Astrocyte (in vitro differentiated cells and primary cell): ENCODE measurements at regions not wholly inside any gene's neighbourhood (a gene's known extent, or its start where the extent isn't known, plus 50 kb on each side); places are given as distances from the start of the nearest gene placed in this dataset.

ENCODE experiments used
- DNase-seq: peaks from one replicate; pipeline ENCODE4 v3.0.0-alpha.2; 2010; ENCODE audit warnings: low read depth
- FAIRE-seq: peaks from 2 replicates; lab custom pipeline; 2011; peaks lifted over from hg19 to GRCh38; lab: Jason Lieb, UNC
- H2AFZ ChIP-seq: 2 replicates; pipeline ENCODE4 v1.6.0; 2012; ENCODE audit warnings: low read depth, low read length, inconsistent platforms
- H3K27ac ChIP-seq: 2 replicates; pipeline ENCODE4 v1.5.1; 2011; ENCODE audit warnings: low read depth, low read length, inconsistent platforms
- H3K27me3 ChIP-seq: 2 replicates; pipeline ENCODE4 v1.6.0; 2011; ENCODE audit warnings: low read length, inconsistent platforms; ENCODE audit not compliant: insufficient read depth
- H3K36me3 ChIP-seq: 2 replicates; pipeline ENCODE4 v1.5.1; 2011; ENCODE audit warnings: low read length, inconsistent platforms; ENCODE audit not compliant: insufficient read depth
- H3K4me1 ChIP-seq: 2 replicates; pipeline ENCODE4 v1.5.1; 2011; ENCODE audit warnings: low read length, inconsistent platforms; ENCODE audit not compliant: insufficient read depth
- H3K4me2 ChIP-seq: 2 replicates; pipeline ENCODE4 v1.6.0; 2012; ENCODE audit warnings: low read length, inconsistent platforms
- H3K4me3 ChIP-seq: 2 replicates; pipeline ENCODE4 v1.5.1; 2011; ENCODE audit warnings: low read depth, mild to moderate bottlenecking, low read length, inconsistent platforms; ENCODE audit not compliant: insufficient read depth
- H3K79me2 ChIP-seq: 2 replicates; pipeline ENCODE4 v1.6.0; 2012; ENCODE audit warnings: mild to moderate bottlenecking, low read length, inconsistent platforms; ENCODE audit not compliant: insufficient read depth
- H3K9ac ChIP-seq: 2 replicates; pipeline ENCODE4 v1.6.0; 2012; ENCODE audit warnings: mild to moderate bottlenecking, low read length, inconsistent platforms
- H3K9me3 ChIP-seq: 2 replicates; pipeline ENCODE4 v1.5.1; 2012; ENCODE audit warnings: low read depth, mild to moderate bottlenecking, low read length, inconsistent platforms; ENCODE audit not compliant: insufficient read depth
- H4K20me1 ChIP-seq: 2 replicates; pipeline ENCODE4 v1.6.0; 2012; ENCODE audit warnings: low read length, inconsistent platforms; ENCODE audit not compliant: insufficient read depth
- H3K27ac Mint-ChIP-seq: one replicate; pipeline ENCODE4 v1.8.0; 2021; ENCODE audit warnings: mild to moderate bottlenecking, mixed read lengths; ENCODE audit not compliant: unreplicated experiment
- H3K27me3 Mint-ChIP-seq: one replicate; pipeline ENCODE4 v1.8.0; 2021; ENCODE audit warnings: low read depth, mixed read lengths; ENCODE audit not compliant: unreplicated experiment
- H3K36me3 Mint-ChIP-seq: one replicate; pipeline ENCODE4 v1.8.0; 2021; ENCODE audit warnings: low read depth, mixed read lengths; ENCODE audit not compliant: unreplicated experiment
- H3K4me1 Mint-ChIP-seq: one replicate; pipeline ENCODE4 v1.8.0; 2021; ENCODE audit warnings: low read depth, mixed read lengths; ENCODE audit not compliant: unreplicated experiment
- H3K4me3 Mint-ChIP-seq: one replicate; pipeline ENCODE4 v1.8.0; 2021; ENCODE audit warnings: mild to moderate bottlenecking, moderate library complexity, mixed read lengths; ENCODE audit not compliant: unreplicated experiment
- H3K9me3 Mint-ChIP-seq: one replicate; pipeline ENCODE4 v1.8.0; 2021; ENCODE audit warnings: mild to moderate bottlenecking, mixed read lengths; ENCODE audit not compliant: unreplicated experiment
- CTCF ChIP-seq: IDR thresholded peaks from 2 replicates; pipeline ENCODE4 v1.5.1; 2011; ENCODE audit warnings: low read depth, mild to moderate bottlenecking, inconsistent platforms, low read length, moderate library complexity; ENCODE audit not compliant: insufficient read depth
- EZH2 ChIP-seq: IDR thresholded peaks from 2 replicates; pipeline ENCODE4 v1.6.1; 2012; ENCODE audit warnings: mild to moderate bottlenecking, low read length, inconsistent platforms; ENCODE audit not compliant: insufficient read depth

- Histone ChIP-seq H2AFZ (no peak overlapping the region), H4K20me1 (no peaks in the 10 kb centered on the region), H3K27me3 (peaks cover 2% of the 10 kb centered on the region), H3K27ac (no peak overlapping the region), H3K4me3 (no peak overlapping the region), H3K4me2 (no peak overlapping the region), H3K9ac (no peak overlapping the region), H3K36me3 (no peaks in the 10 kb centered on the region), H3K4me1 (no peaks in the 10 kb centered on the region), H3K9me3 (no peaks in the 10 kb centered on the region), H3K79me2 (no peaks in the 10 kb centered on the region)
- H3K36me3 Mint-ChIP-seq, result no peaks in the 10 kb centered on the region
- TF ChIP-seq CTCF, result no peak
- H3K9me3 Mint-ChIP-seq, result peaks cover 3% of the 10 kb centered on the region
- DNase-seq (no peak), FAIRE-seq (no peak)
- H3K27ac Mint-ChIP-seq, result no peak overlapping the region
- peaks cover 46% of the 10 kb centered on the region for H3K27me3 Mint-ChIP-seq
- no peak overlapping the region for H3K4me3 Mint-ChIP-seq
- peaks cover 10% of the 10 kb centered on the region for H3K4me1 Mint-ChIP-seq
Measured at GRCh38 chr2:128502638-128503246, 184.1 kb upstream of the HS6ST1 start.

- Mint-ChIP-seq H3K27ac (no peak overlapping the region), H3K36me3 (no peaks in the 10 kb centered on the region), H3K27me3 (peaks cover 46% of the 10 kb centered on the region), H3K9me3 (peaks cover 3% of the 10 kb centered on the region), H3K4me3 (no peak overlapping the region), H3K4me1 (peaks cover 5% of the 10 kb centered on the region)
- H3K36me3 ChIP-seq, result no peaks in the 10 kb centered on the region
- no peaks in the 10 kb centered on the region for H3K79me2 ChIP-seq
- H3K4me2 ChIP-seq, result no peak overlapping the region
- no peak for DNase-seq
- H2AFZ ChIP-seq, result no peak overlapping the region
- no peaks in the 10 kb centered on the region for H4K20me1 ChIP-seq
- no peaks in the 10 kb centered on the region for H3K4me1 ChIP-seq
- H3K9ac ChIP-seq, result no peak overlapping the region
- H3K4me3 ChIP-seq, result no peak overlapping the region
- no peak overlapping the region for H3K27ac ChIP-seq
- H3K9me3 ChIP-seq, result no peaks in the 10 kb centered on the region
- no peak for FAIRE-seq
- TF ChIP-seq CTCF (no peak), EZH2 (no peak)
- H3K27me3 ChIP-seq, result peaks cover 2% of the 10 kb centered on the region
Measured at GRCh38 chr2:128503399-128504245, 185.0 kb upstream of the HS6ST1 start.
